IPS DF 19.7 (cell line): ENCODE measurements at regions not wholly inside any gene's neighbourhood (a gene's known extent, or its start where the extent isn't known, plus 50 kb on each side); places are given as distances from the start of the nearest gene placed in this dataset.

Experiments used
- DNase-seq: peaks from one replicate; pipeline ENCODE4 v3.0.0-alpha.2; 2013; ENCODE audit warnings: low read depth, low spot score

- no peak for DNase-seq
Observed at GRCh38 chr12:71071536-71072097, 86.2 kb downstream of the TSPAN8 start.

GRCh38 chr12:71070416-71071128, 87.2 kb downstream of the TSPAN8 start:
- no peak for DNase-seq

- no peak for DNase-seq
Observed at GRCh38 chr12:71069311-71069710, 88.5 kb downstream of the TSPAN8 start.

GRCh38 chr12:71063087-71063486, 94.7 kb downstream of the TSPAN8 start:
- DNase-seq: no peak

GRCh38 chr12:71061451-71061850, 96.3 kb downstream of the TSPAN8 start:
- no peak for DNase-seq

- no peak for DNase-seq
Observed at GRCh38 chr12:71060426-71060825, 97.4 kb downstream of the TSPAN8 start.

GRCh38 chr12:71057330-71057729, 100.5 kb downstream of the TSPAN8 start:
- DNase-seq: no peak

- DNase-seq: no peak
Observed at GRCh38 chr12:71054551-71054950, 103.2 kb downstream of the TSPAN8 start.

- no peak for DNase-seq
Observed at GRCh38 chr12:71046215-71046614, 111.6 kb downstream of the TSPAN8 start.

GRCh38 chr12:71045781-71046180, 112.0 kb downstream of the TSPAN8 start:
- no peak for DNase-seq

GRCh38 chr12:71041476-71041875, 116.3 kb downstream of the TSPAN8 start:
- no peak for DNase-seq

GRCh38 chr12:71038960-71039359, 118.4 kb upstream of the PTPRR start:
- DNase-seq: no peak

- DNase-seq: no peak
Observed at GRCh38 chr12:71036526-71036925, 116.0 kb upstream of the PTPRR start.

- DNase-seq: no peak
Observed at GRCh38 chr12:71032933-71033332, 112.4 kb upstream of the PTPRR start.

- DNase-seq: no peak
Observed at GRCh38 chr12:71029302-71029701, 108.8 kb upstream of the PTPRR start.

GRCh38 chr12:71027856-71028255, 107.3 kb upstream of the PTPRR start:
- DNase-seq: no peak

- no peak for DNase-seq
Observed at GRCh38 chr12:71024827-71025226, 104.3 kb upstream of the PTPRR start.

GRCh38 chr12:71024281-71024680, 103.7 kb upstream of the PTPRR start:
- no peak for DNase-seq

GRCh38 chr12:71021491-71021890, 101.0 kb upstream of the PTPRR start:
- no peak for DNase-seq

- DNase-seq: no peak
Observed at GRCh38 chr12:71019282-71019831, 98.8 kb upstream of the PTPRR start.

- DNase-seq: no peak
Observed at GRCh38 chr12:71018682-71019081, 98.1 kb upstream of the PTPRR start.

GRCh38 chr12:71014180-71014785, 93.7 kb upstream of the PTPRR start:
- no peak for DNase-seq

GRCh38 chr12:71011261-71011660, 90.7 kb upstream of the PTPRR start:
- no peak for DNase-seq
